Tibial nerve (tissue), 4 donors: ENCODE measurements at regions not wholly inside any gene's neighbourhood (a gene's known extent, or its start where the extent isn't known, plus 50 kb on each side); places are given as distances from the start of the nearest gene placed in this dataset. TPM values are rescaled to one million over a fixed set of nuclear protein-coding genes. Genes with fewer than 3 reads are reported as not detected.

Source experiments
- DNase-seq, 2 donors: peaks; one replicate each; pipeline ENCODE4 v3.0.0-alpha.2; 2019; ENCODE audit warnings: low spot score in 2 of 2
- H3K27ac ChIP-seq, 4 donors: fragments of 200-600 bp; sonication (generic) in 3 of 4; one replicate each; pipeline ENCODE4 v1.5.1; 2017 to 2019; ENCODE audit warnings: mild to moderate bottlenecking in 1 of 4
- H3K27me3 ChIP-seq, 2 donors: fragments of 200-600 bp; sonication (generic) in 1 of 2; one replicate each; pipeline versions ENCODE4 v1.5.1 to v1.6.0; 2017 to 2019
- H3K36me3 ChIP-seq, 3 donors: fragments of 200-600 bp; sonication (generic); one replicate each; pipeline ENCODE4 v1.5.1; 2018 to 2019
- H3K4me1 ChIP-seq, 4 donors: fragments of 200-600 bp; sonication (generic) in 3 of 4; one replicate each; pipeline ENCODE4 v1.5.1; 2017 to 2019
- H3K4me3 ChIP-seq, 4 donors: fragments of 200-600 bp; sonication (generic) in 3 of 4; one replicate each; pipeline ENCODE4 v1.5.1; 2017 to 2019; ENCODE audit warnings: mild to moderate bottlenecking in 1 of 4, moderate library complexity in 1 of 4
- H3K9me3 ChIP-seq, 4 donors: fragments of 200-600 bp; sonication (generic) in 3 of 4; one replicate each; pipeline ENCODE4 v1.5.1; 2017 to 2019
- CTCF ChIP-seq, 5 experiments: fragments of 200-600 bp in 3 of 5; fragments of 450-650 bp in 2 of 5; sonication (generic) in 3 of 5; IDR thresholded peaks; one replicate each; pipeline ENCODE4 v1.5.1; 2016 to 2019; ENCODE audit warnings: antibody characterized with exemption in 5 of 5, mild to moderate bottlenecking in 3 of 5, moderate library complexity in 2 of 5
- EP300 ChIP-seq, 2 donors: sonication (generic); formaldehyde crosslinking; IDR thresholded peaks; one replicate each; pipeline ENCODE4 v1.6.1; 2017; ENCODE audit warnings: antibody characterized with exemption in 2 of 2, mild to moderate bottlenecking in 1 of 2
- POLR2A ChIP-seq, 2 donors: fragments of 450-650 bp; IDR thresholded peaks; one replicate each; pipeline ENCODE4 v1.6.1; 2017; ENCODE audit warnings: antibody characterized with exemption in 2 of 2, mild to moderate bottlenecking in 2 of 2, moderate library complexity in 2 of 2
- WGBS, 2 donors: methylation state at CpG; one replicate each; pipeline ENCODE4 v1.1.5; 2018; 5-methylcytosine and 5-hydroxymethylcytosine counted together
- small RNA-seq: library from RNA; depleted of rRNA; stranded (forward); fragments of <200 nt; gene quantifications from one replicate; pipeline ENCODE3, GENCODE V24; 2016

- no peak for DNase-seq
- Histone ChIP-seq H3K36me3 (no peaks in the 10 kb centered on the region), H3K4me3 (no peak overlapping the region), H3K9me3 (no peaks in the 10 kb centered on the region), H3K27me3 (no peaks in the 10 kb centered on the region), H3K27ac (no peak overlapping the region), H3K4me1 (no peaks in the 10 kb centered on the region)
- TF ChIP-seq CTCF (IDR thresholded peaks at IDR 0.05) (no peak), EP300 (IDR thresholded peaks at IDR 0.05) (no peak), POLR2A (IDR thresholded peaks at IDR 0.05) (no peak)
- 49 to 52% methylated on average over 2 of the region's 2 CpGs for whole genome bisulfite sequencing, 2 donors
Observed at GRCh38 chr1:233549404-233549803, 64.5 kb upstream of the KCNK1 start.

- no peaks in the 10 kb centered on the region for H3K9me3 ChIP-seq
- WGBS, 2 donors, result 87 to 89% methylated on average over 3 of the region's 3 CpGs
- no peaks in the 10 kb centered on the region for H3K4me1 ChIP-seq
- H3K27me3 ChIP-seq, result no peaks in the 10 kb centered on the region
- H3K36me3 ChIP-seq, result no peaks in the 10 kb centered on the region
- DNase-seq, result no peak
- TF ChIP-seq EP300 (IDR thresholded peaks at IDR 0.05), result no peak
- TF ChIP-seq CTCF (IDR thresholded peaks at IDR 0.05), result no peak
- TF ChIP-seq POLR2A (IDR thresholded peaks at IDR 0.05), result no peak
- no peak overlapping the region for H3K4me3 ChIP-seq
- H3K27ac ChIP-seq, result no peak overlapping the region
Observed at GRCh38 chr1:233549917-233550316, 64.0 kb upstream of the KCNK1 start.

GRCh38 chr1:233554037-233554436 is 59.9 kb upstream of the KCNK1 start:
- H3K36me3 ChIP-seq, result no peaks in the 10 kb centered on the region
- H3K27ac ChIP-seq, result no peak overlapping the region
- H3K4me3 ChIP-seq, result no peak overlapping the region
- H3K4me1 ChIP-seq, result no peaks in the 10 kb centered on the region
- 34 to 35% methylated on average over 2 of the region's 2 CpGs for WGBS, 2 donors
- no peak for TF ChIP-seq EP300 (IDR thresholded peaks at IDR 0.05)
- no peak for TF ChIP-seq CTCF (IDR thresholded peaks at IDR 0.05)
- no peak for TF ChIP-seq POLR2A (IDR thresholded peaks at IDR 0.05)
- no peaks in the 10 kb centered on the region for H3K9me3 ChIP-seq
- no peaks in the 10 kb centered on the region for H3K27me3 ChIP-seq
- no peak for DNase-seq

- Histone ChIP-seq H3K27ac (no peak overlapping the region), H3K9me3 (peaks cover 0 to 40% (median 8%) of the 10 kb centered on the region in 4 donors), H3K27me3 (no peaks in the 10 kb centered on the region), H3K4me3 (no peak overlapping the region), H3K36me3 (no peaks in the 10 kb centered on the region), H3K4me1 (no peaks in the 10 kb centered on the region)
- no peak for TF ChIP-seq EP300 (IDR thresholded peaks at IDR 0.05)
- no peak for TF ChIP-seq CTCF (IDR thresholded peaks at IDR 0.05)
- no peak for TF ChIP-seq POLR2A (IDR thresholded peaks at IDR 0.05)
- DNase-seq, result no peak
Observed at GRCh38 chr1:233561708-233562426, 52.0 kb upstream of the KCNK1 start.

Small RNA genes lying in the stretch of these regions (small RNA-seq; reads per million reads assigned to genes)
- gene RNU4-77P, result not detected
